Kidney (tissue), 13 donors: ENCODE measurements at regions not wholly inside any gene's neighbourhood (a gene's known extent, or its start where the extent isn't known, plus 50 kb on each side); places are given as distances from the start of the nearest gene placed in this dataset.

Experiments used
- DNase-seq, 5 donors: peaks; one replicate each; pipeline ENCODE4 v3.0.0-alpha.2; 2013 to 2020
- FAIRE-seq: peaks from 2 replicates; lab custom pipeline; 2012; peaks lifted over from hg19 to GRCh38; lab: Jason Lieb, UNC
- H3K27ac ChIP-seq, 2 donors: one replicate each; pipeline ENCODE4 v1.7.0; 2013; ENCODE audit warnings: low read depth in 2 of 2, low read length in 2 of 2, inconsistent platforms in 1 of 2
- H3K27me3 ChIP-seq: one replicate; pipeline ENCODE4 v1.7.1; 2013; ENCODE audit warnings: low read length, inconsistent platforms; ENCODE audit not compliant: control insufficient read depth, insufficient read depth
- H3K36me3 ChIP-seq, 3 donors: one replicate each; pipeline versions ENCODE4 v1.7.0 to v1.7.1; 2013; ENCODE audit warnings: low read length in 3 of 3, control low read depth in 1 of 3, inconsistent platforms in 1 of 3; ENCODE audit not compliant: insufficient read depth in 3 of 3, control insufficient read depth in 2 of 3
- H3K4me1 ChIP-seq, 3 donors: one replicate each; pipeline versions ENCODE4 v1.7.0 to v1.7.1; 2013; ENCODE audit warnings: low read length in 3 of 3, inconsistent platforms in 1 of 3, low read depth in 1 of 3; ENCODE audit not compliant: control insufficient read depth in 2 of 3, insufficient read depth in 2 of 3
- H3K4me3 ChIP-seq, 3 donors: one replicate each; pipeline versions ENCODE4 v1.7.0 to v1.8.1; 2013; ENCODE audit warnings: low read length in 3 of 3, control low read depth in 1 of 3, inconsistent platforms in 1 of 3
- H3K9ac ChIP-seq, 3 donors: one replicate each; pipeline versions ENCODE4 v1.7.0 to v1.7.1; 2013; ENCODE audit warnings: low read length in 3 of 3, control low read depth in 1 of 3, inconsistent platforms in 1 of 3
- H3K9me3 ChIP-seq, 3 donors: one replicate each; pipeline versions ENCODE4 v1.7.0 to v1.7.1; 2013; ENCODE audit warnings: low read length in 3 of 3, control low read depth in 1 of 3, inconsistent platforms in 1 of 3; ENCODE audit not compliant: control insufficient read depth in 2 of 3, insufficient read depth in 1 of 3
- CTCF ChIP-seq: IDR thresholded peaks from 3 replicates; pipeline ENCODE4 v1.5.1; 2012; ENCODE audit warnings: mild to moderate bottlenecking, moderate library complexity, borderline replicate concordance; ENCODE audit not compliant: insufficient read depth; ENCODE audit errors: extremely low read depth
- intact Hi-C: fragments of 100-400 bp; cut with DNase I; formaldehyde crosslinking; loops from one replicate; pipeline ENCODE4 v1.11.1; 2022
- donor health status: control.
- donor health status: control.
- donor health status: control.
- donor health status: control.
- donor health status: control.
- donor health status: DM: yes; HTN: yes; CAD: no.
- donor health status: Normal renal cell carcinoma (clear cell type).

- Histone ChIP-seq H3K27ac (no peak overlapping the region), H3K27me3 (no peaks in the 10 kb centered on the region), H3K4me1 (no peaks in the 10 kb centered on the region), H3K9ac (no peak overlapping the region), H3K4me3 (no peak overlapping the region), H3K9me3 (no peaks in the 10 kb centered on the region), H3K36me3 (no peaks in the 10 kb centered on the region)
- intact Hi-C loops = no loop called here
- DNase-seq = peak in 1 of 5 donors; percentile 6
- FAIRE-seq = no peak
- TF ChIP-seq CTCF = no peak
Measured at GRCh38 chr7:17147409-17147808, 151.0 kb upstream of the AHR start.

GRCh38 chr7:17150018-17150417 lies 148.4 kb upstream of the AHR start:
- intact Hi-C loops = no loop called here
- no peak for TF ChIP-seq CTCF

GRCh38 chr7:17152721-17153120 lies 145.7 kb upstream of the AHR start:
- no peak overlapping the region for H3K9ac ChIP-seq
- H3K27ac ChIP-seq = no peak overlapping the region
- H3K9me3 ChIP-seq = no peaks in the 10 kb centered on the region
- H3K4me1 ChIP-seq = no peaks in the 10 kb centered on the region
- intact Hi-C loops = no loop called here
- no peak overlapping the region for H3K4me3 ChIP-seq
- TF ChIP-seq CTCF = no peak
- FAIRE-seq = no peak
- DNase-seq = no peak
- H3K27me3 ChIP-seq = no peaks in the 10 kb centered on the region
- no peaks in the 10 kb centered on the region for H3K36me3 ChIP-seq

More at GRCh38 chr7:17150018-17150417, 148.4 kb upstream of the AHR start:
- Histone ChIP-seq H3K4me3 (no peak overlapping the region), H3K36me3 (no peaks in the 10 kb centered on the region), H3K27ac (no peak overlapping the region), H3K4me1 (no peaks in the 10 kb centered on the region), H3K27me3 (no peaks in the 10 kb centered on the region), H3K9ac (no peak overlapping the region), H3K9me3 (no peaks in the 10 kb centered on the region)
- no peak for DNase-seq
- no peak for FAIRE-seq

- no peak for FAIRE-seq
- TF ChIP-seq CTCF = no peak
Measured at GRCh38 chr7:17153536-17153935, 144.9 kb upstream of the AHR start.

More at GRCh38 chr7:17153536-17153935, 144.9 kb upstream of the AHR start:
- no peak overlapping the region for H3K27ac ChIP-seq
- intact Hi-C loops = no loop called here
- no peaks in the 10 kb centered on the region for H3K4me1 ChIP-seq
- DNase-seq = no peak
- H3K9me3 ChIP-seq = no peaks in the 10 kb centered on the region
- H3K36me3 ChIP-seq = no peaks in the 10 kb centered on the region
- H3K9ac ChIP-seq = no peak overlapping the region
- H3K27me3 ChIP-seq = no peaks in the 10 kb centered on the region
- no peak overlapping the region for H3K4me3 ChIP-seq
